ENCODE measurements at regions not wholly inside any gene's neighbourhood (a gene's known extent, or its start where the extent isn't known, plus 50 kb on each side); places are given as distances from the start of the nearest gene placed in this dataset.

DNA sequence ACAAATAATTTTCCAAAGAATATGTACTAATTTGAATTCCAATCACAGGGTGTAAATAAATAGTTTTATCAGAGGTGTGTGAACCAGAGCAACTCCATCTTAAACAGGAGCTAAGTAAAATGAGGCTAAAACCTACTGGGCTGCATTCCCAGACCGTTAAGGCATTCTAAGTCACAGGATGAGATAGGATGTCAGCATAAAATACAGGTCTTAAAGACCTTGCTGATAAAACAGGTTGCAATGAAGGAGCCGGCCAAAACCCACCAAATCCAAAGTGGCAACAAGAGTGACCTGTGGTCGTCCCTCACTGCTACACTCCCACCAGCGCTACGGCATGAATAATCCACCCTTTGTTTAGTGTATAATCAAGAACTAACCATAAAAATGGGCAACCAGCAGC lies 291.7 kb upstream of the SEMA3D start:
- DNase-seq, result no peak

DNA sequence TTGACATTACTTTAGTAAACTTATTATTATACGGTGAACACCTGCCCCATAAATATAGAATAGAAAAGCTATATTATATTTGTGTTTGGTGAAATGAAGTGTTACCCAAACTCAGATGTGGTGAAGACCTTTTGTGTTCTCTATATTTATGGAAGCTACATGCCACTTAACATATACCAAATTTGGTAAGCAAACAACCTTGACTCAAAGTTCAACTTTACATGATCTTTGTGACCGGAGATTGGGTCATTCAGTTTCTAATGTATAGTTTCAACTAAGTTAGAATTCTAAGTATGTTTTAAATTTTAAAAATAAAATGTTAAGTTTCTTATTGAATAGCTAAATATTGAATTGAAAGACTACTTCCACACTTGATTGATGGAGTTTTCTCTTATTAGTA lies 288.6 kb upstream of the SEMA3D start:
- DNase-seq, result no peak

DNA sequence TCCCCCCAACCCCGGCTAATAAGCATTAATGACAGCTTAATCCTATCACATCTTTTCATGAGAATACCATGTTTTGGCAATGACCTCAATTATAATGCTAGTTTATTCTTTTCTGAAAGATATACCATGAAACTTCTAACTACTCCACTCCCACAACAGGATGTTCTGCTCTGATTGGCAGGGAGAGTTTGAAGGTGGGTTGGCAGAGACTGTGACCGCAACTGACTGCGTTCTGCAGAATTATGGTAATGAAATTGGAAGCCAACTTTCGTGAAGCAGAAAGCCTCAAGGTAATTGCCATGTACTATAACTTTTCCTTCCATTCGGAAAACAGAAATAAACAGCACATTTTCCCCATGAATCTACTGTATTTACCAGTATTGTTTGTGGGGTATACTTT lies 288.2 kb upstream of the SEMA3D start:
- no peak for DNase-seq

DNA sequence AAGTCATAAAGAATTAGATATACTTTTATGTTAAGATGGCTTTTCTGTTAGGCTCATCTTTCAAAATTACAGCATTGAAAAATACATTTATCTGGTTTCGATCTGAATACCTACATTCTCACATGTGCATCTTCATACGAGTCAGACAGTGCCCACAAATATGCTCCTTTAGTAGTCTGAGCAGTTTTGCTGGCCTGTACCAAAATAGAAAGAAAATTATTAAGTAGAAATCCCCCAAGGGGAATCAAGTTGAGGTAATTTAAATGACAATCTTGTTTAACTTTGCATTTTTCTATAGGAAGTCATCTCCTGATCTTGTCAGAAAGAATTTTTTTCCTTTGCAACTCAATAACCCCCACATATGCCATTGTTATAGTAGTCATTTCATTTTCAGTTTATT lies 287.4 kb upstream of the SEMA3D start:
- DNase-seq, result no peak

DNA sequence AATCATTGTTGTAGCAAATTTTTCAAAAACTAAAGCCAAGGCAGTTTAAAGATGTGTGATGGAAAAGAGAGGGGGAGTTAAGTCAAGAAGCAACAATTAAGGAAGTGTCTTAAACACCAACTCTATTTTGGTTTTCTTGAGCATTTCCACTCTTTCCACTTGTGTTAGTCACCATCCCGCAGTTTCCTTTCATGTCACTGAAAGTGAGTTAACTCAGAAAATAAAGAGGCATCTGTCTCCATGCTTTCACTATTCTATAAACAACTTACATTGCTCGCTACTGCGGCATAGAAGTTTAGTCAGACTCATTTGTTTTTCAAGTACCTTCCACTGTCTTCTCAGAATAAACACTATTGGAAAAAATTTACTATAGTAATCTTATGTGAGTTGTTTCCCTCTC lies 284.9 kb upstream of the SEMA3D start:
- no peak for DNase-seq

DNA sequence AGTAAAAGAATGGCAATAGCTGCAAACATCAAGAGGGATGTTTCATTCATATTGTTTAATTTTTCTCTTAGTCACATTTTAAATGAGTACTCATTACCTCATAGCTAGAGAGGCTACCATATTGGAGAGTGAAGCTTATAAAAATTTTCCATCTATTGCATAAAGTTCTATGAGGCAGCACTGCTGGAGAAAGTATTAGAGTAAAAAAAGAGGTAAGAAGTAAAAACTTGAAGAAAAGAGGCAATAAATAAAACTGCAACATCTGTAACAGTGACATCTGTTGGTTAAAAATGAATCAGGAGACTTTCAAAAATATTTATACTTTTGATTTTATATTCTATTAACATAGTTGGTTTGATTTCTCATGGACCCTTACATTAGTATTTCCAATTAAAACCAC lies 284.5 kb upstream of the SEMA3D start:
- no peak for DNase-seq

DNA sequence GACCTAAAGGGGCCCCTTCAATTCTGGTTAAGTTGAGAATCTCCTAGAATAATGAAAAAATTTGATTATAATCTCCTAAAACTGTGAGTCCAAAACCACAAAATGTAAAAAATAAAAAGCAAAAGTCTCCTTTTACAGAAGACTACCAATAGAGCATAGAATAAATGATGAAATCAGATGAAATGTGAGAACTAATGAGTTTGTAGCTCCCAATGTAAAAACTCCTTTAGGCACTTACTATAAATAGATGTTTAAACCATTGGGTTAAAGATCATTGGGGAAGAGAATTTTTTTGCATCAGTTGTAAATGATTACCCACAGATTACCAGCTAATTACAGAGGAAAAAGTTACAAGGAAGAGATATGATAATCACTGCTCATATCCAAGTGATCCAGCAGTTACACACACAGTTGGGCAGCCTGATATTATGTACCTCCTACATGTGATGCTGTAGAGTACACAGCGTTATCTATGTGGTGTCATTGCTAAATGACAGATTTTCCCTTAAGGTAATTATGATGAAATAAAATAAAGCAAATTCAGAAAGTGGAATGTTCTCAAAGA lies 282.7 kb upstream of the SEMA3D start:
- DNase-seq, result no peak

DNA sequence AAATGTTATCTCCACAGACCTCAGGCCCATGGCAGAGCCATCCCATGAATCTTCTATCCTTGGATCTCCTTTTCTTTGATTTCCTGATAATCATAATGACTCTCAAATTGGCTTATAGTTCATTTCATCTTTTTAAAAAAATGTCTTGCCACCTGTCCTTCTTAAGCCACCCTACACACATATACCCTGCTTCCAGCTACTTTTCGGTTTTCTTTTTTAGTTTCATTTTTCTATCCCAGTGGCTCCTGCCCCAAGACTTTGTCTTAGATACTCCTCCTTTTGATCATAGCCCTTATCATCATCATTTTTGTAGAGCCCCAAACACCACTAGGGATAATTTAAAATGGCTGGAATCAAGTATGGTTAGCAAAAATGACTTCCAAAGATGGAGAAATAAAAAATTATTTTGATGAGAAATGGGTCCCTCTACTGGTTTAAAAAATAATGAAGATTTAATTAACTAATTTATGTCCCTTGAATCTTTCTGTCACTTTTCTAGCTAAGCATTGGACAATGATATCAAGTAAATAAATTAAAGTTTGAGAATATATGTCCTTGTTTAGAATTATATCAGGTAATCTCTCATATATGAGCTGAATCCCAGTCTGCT lies 277.3 kb upstream of the SEMA3D start:
- DNase-seq, result no peak

DNA sequence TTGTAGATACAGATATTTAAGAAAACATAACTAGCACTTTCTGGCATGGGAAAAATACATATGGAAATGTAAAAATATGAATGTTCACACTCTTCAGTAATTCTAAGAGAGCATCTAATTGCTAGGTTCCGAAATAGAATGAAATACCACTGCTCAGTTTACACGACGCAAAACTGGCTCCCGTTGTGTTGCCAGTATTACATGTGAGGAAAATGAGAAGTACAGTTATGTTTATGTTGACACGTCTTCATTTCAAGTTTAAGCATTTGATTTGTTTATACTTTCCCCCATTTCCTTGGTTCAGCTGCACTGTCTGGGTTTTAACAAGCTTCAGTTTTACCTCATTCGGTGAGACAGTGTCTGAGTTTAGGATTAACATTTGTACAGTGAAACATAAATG lies 275.8 kb upstream of the SEMA3D start:
- DNase-seq, result no peak

DNA sequence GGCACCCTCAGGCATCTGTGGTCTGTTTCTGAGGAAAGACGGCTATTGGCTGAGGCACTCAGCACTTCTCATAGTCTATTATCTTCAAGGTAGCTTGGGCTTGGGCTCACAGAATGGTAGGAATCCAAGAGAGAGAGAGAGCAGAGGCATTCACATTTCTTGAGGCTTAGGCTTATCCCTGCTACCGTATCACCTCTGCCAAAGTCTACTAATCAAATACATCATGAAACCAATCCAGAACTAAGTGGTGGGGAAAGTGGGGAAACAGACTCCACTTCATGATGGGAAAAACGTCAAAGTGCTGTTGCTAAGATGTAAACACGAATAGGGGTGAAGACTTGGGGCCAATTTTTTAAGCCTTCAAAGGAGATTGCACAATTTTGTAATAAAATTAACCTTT lies 271.1 kb upstream of the SEMA3D start:
- no peak for DNase-seq

DNA sequence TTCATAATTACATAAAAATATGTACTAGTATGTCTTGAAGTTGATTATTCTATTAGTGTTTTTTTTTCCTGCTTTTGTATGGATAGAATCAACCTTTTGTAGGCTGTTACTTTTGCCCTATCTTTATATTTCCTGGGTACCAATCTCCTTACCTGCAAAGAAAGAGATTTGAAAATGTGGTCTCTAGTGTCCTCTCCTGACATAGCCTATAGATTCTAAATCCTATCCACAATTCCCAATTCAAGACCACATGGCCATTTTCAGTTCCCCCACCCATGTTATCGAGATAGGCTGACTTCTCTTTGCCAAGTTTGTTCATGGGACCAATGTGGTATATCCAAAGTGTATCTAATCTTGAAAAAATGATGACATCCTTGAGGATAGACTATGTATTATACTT lies 269.4 kb upstream of the SEMA3D start:
- no peak for DNase-seq

DNA sequence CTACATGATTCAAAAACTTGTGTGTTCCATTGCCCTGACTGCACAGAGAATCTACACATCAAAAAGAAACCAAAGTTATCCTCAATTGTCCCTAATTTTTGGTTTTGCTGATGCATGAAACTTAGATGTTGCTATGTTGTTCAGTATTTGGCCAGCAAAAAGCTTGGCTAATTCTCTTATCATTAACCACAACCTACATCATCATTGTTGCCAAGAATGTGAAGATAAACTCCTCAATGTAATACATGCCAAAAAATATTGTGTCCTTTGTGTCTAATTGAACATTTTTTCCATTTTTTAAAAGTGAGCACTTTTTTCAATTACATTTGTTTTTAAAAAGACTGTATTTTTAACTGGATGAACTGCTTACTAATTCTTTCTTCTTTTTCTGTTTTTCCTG lies 268.0 kb upstream of the SEMA3D start:
- DNase-seq, result no peak

DNA sequence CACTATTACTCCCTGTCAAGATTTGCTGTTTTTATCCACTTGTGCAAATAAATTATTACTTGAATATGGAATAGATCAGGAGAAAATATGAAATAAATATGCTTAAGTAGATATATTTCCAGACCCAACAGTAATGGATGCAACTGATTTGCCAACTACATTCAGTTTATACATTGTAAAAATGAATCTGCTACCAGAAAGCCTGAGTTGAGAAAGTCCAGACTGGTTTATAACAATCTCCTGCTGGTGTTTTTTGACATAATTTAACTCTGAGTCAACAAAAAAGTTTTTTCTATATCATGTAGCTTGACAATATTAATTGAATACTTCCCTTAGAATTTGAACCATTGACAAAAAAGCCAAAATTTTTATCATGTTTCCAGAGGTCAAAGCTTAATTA lies 265.8 kb upstream of the SEMA3D start:
- no peak for DNase-seq

DNA sequence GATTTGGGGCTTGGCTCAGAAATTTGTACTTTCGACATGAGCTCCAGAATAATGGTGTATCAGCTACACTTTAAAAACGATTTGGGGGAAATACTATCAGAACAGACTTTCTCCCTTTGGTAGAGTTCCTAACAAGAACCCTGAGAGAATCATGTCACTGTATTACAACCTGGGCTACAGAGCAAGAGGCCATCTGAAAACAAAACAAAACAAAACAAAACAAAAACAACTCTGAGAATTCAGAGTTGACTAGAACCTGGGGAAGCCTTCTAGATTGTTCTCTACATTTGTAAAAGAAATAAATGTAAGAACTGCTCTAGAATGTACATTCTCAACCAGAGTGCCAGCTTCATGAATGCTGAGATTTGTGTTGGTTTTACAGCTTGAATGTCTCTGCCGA lies 262.6 kb upstream of the SEMA3D start:
- DNase-seq, result no peak

DNA sequence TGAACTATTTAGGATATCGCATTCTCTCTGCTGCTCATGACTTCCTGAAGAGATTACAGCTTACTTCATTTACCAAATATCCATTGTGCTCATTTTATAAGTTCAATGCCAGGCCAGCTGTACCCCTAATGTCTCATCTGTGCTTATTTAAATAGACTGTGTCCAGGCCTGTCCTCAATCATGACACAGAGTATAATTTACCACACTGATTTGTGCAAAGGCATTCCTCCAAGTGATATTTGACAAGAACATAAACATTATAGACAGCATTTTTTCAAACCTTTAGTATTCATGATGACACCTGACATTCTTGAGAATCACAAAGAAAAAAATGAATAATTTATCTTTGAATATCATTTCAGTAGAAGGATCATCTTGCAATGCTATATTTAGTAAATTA lies 260.1 kb upstream of the SEMA3D start:
- no peak for DNase-seq

DNA sequence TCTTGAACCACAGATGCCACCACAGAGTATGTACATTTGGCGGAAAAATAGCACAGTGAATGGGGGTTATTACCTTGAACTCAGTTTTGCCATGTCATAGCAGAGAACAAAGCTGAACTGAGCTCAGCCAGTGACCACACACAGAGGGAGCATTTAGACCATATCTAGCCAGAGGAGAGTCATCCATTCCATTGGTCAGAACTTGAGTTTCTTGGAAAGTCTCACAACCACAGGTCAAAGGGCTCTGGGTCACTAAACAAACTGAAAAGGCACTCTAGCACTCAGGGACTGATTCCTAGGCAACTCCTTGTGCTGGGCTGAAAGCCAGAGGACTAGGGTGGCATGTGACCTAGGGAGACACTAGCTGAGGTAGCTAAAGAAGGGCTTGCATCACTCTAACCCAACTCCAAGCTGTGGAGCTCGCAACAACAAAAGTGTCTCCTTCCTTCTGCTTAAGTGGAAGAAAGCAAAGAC lies 239.7 kb upstream of the SEMA3D start:
- DNase-seq, result no peak

DNA sequence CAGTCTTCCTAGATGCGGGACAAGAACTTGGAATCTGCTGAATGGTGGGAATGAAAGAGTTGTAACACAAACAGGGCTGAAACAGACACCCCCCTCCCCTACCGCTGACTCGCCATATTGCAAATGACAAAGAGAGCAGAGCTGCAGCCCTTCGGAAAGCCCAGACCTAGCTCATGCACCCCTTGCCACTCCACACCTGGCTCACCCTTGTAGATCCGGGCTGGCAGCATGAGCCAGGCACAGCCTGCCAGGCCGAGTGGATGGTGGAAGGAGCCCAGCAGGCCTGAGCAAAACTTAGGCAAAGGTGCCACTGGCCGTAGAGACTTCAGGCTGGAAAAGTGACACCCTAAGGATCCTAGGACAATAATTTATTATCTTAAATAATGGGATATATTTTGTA lies 237.4 kb upstream of the SEMA3D start:
- no peak for DNase-seq

DNA sequence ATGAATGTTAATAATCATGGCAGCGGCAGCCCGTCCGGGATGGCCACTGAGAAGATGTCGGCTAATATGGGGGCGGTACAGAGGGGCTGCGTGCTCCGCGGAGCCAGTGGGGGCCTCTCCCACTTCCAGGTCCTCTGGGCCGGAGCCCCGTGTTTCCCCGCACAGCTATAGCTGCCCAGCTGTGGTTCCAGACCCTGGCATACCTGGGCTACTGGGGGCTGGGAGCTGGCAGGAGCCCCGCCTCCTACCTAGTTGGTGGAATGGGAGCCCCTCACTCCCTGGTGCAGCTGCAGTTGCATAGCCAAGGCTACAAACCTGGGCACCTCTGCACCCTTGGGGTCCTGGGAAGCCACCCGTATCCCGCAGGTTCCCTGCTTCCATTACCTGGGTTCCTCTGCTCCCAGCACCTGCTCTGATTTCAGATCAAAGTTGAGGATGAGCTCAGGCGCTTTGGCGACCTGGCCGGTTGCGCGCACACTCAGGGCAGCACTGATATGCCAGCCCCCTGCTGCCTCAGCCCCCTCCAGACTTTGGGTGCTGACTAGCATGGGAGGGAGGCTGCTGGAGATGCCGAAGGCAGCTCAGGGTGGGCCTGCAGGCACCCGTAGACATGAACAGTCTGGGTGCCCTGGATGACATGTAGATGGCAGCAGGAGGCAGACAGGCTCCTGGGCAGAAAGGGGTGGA lies 236.5 kb upstream of the SEMA3D start:
- no peak for DNase-seq

DNA sequence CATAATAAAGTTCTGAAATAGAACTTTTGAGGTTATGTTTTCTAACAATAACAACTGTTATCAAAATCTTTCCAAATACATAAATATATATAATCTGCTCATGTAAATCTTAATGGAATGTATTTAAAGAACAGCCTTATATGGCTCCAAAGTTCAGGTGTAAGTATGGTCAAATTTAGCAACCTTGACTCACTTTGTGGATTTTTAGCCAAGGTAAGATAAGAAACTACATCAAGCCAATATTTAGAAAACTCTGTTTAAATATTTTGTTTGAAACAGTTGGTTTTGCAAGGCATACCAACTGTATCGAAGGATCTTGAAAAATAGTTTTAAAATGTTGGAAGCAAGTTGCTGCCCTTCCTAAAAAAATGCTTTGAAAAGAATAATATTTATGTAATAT lies 228.9 kb upstream of the SEMA3D start:
- no peak for DNase-seq

DNA sequence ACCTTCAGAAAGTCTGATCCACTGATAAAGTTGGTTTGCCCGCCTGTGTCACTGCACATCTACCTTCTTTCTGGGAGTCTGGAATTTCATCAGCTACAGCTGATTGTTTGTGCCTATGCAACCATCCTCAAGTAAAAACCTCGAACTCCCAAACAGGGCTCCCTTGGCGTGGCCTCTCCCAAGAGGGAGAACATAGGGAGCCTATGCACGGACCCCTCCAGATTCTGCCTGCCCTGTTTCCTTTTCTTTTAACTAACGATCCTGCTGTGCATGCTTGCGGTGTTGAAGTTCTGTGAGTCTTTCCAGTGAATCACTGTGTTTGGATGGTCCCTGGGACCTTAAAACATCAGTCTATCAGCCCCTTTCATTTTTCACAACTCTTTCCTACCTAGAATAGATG lies 226.9 kb upstream of the SEMA3D start:
- DNase-seq, result no peak

DNA sequence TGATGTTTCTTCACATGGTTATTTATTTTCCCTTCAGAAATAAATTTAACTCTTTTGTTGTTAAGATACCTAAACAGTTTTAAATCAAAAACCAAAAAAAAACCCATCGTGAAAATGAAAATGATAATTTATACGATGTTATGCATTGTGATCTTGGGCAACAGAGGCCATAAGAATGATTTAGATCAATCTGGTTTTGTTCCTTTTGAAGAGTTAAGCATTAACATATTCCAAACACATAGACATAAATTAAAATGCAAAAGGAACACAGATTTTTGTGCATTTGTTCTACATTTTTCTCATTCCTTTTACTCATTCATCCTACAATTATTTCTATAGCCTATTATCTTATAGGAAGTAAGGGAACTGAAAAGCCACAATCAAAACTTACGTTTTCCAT lies 226.1 kb upstream of the SEMA3D start:
- no peak for DNase-seq

DNA sequence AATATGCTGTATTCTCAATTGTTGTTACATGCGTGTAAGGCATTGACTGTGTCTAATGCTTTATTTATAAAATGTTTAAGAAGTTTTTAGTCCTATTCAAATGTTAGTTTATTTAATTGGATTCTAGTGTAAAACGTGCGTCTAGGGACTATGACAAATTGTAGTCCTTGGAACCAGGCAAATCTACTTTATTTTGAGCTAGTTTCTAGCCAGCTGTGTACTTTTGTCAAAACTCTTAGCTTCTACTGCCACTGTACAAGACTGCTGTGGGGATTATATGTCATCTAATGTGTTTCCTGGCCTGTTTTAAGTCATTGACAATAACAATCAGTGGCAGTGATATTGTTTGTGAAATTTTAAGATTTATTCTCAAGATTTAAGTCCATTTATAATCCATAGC lies 220.5 kb upstream of the SEMA3D start:
- no peak for DNase-seq

DNA sequence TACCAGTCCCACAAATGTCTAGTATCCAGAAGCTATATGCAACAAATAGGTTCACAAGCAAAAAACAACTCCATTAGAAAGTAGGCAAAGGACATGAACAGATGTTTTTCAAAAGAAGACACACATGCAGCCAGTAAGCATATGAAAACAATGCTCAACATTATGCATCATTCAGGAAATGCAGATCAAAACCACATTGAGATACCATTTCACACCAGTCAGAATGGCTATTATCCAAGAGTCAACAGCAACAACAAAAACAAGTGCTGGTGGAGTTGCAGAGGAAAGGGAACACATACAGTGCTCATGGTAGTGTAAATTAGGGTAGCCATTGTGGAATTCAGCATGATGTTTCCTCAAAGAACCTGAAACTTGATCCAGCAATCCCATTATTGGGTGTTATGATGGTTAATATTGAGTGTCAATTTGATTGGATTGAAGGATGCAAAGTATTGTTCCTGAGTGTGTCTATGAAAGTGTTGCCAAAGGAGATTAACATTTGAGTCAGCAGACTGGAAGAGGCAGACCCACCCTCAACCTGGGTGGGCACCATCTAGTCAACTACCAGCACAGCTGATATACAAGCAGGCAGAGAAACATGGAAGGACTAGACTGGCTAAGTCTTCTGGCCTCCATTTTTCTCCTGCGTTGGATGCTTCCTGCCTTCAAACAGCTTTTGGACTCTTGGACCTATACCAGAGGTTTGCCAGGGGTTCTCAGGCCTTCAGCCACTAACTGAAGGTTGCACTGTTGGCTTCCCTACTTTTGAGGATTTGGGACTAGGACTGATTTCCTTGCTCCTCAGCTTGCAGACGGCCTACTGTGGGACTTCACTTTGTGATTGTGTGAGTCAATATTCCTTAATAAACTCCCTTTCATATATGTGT lies 218.4 kb upstream of the SEMA3D start:
- no peak for DNase-seq

DNA sequence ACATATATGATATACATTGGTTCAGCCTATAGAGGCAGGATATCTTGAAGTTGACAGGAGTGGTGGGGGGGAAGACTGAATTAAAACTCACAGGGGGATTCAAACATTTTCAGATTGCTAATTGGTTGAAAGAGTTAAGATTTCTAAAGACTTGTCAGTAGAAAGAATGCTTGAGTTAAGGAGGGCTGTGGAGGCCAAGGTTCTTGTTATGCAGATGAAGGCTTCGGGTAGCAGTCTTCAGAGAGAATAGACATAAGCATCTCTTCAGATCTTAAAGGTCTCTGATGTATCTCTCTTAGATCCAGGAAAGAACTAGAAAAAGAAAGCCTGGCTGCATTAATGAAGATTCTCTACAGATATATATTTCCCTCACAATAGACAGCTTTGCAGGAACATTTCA lies 209.8 kb upstream of the SEMA3D start:
- no peak for DNase-seq
